Smooth muscle cell (in vitro differentiated cells): ENCODE measurements at regions not wholly inside any gene's neighbourhood (a gene's known extent, or its start where the extent isn't known, plus 50 kb on each side); places are given as distances from the start of the nearest gene placed in this dataset.

Experiments used
- DNase-seq: peaks from one replicate; lab custom pipeline; 2025; ENCODE audit not compliant: unreplicated experiment; lab: John Stamatoyannopoulos, UW
- H2AFZ ChIP-seq: fragments of 200-600 bp; sonication (generic); 2 replicates; pipeline ENCODE4 v1.6.0; 2016; ENCODE audit warnings: antibody characterized with exemption, low read depth, mild to moderate bottlenecking
- H3F3A ChIP-seq: fragments of 200-600 bp; sonication (generic); 2 replicates; pipeline ENCODE4 v1.6.0; 2017; ENCODE audit warnings: antibody characterized with exemption, low read depth
- H3K27ac ChIP-seq: fragments of 200-600 bp; sonication (generic); 2 replicates; pipeline ENCODE4 v1.5.1; 2016; ENCODE audit warnings: low read depth, mild to moderate bottlenecking
- H3K27me3 ChIP-seq: fragments of 200-600 bp; sonication (generic); 2 replicates; pipeline ENCODE4 v1.6.1; 2016; ENCODE audit warnings: low read depth, mild to moderate bottlenecking
- H3K36me3 ChIP-seq: fragments of 200-600 bp; sonication (generic); 2 replicates; pipeline ENCODE4 v1.5.1; 2016; ENCODE audit warnings: low read depth
- H3K4me1 ChIP-seq: fragments of 200-600 bp; sonication (generic); 2 replicates; pipeline ENCODE4 v1.5.1; 2016; ENCODE audit warnings: low read depth
- H3K4me2 ChIP-seq: fragments of 200-600 bp; sonication (generic); 2 replicates; pipeline ENCODE4 v1.6.0; 2016; ENCODE audit warnings: mild to moderate bottlenecking
- H3K4me3 ChIP-seq: fragments of 200-600 bp; sonication (generic); 2 replicates; pipeline ENCODE4 v1.5.1; 2016; ENCODE audit warnings: mild to moderate bottlenecking
- H3K79me2 ChIP-seq: fragments of 200-600 bp; sonication (generic); 2 replicates; pipeline ENCODE4 v1.6.0; 2016; ENCODE audit warnings: low read depth, mild to moderate bottlenecking
- H3K9ac ChIP-seq: fragments of 200-600 bp; sonication (generic); 2 replicates; pipeline ENCODE4 v1.6.0; 2016; ENCODE audit warnings: low read depth
- H3K9me3 ChIP-seq: fragments of 200-600 bp; sonication (generic); replicated peaks from 2 replicates; pipeline ENCODE4 v1.5.1; 2016; ENCODE audit warnings: low read depth
- H4K20me1 ChIP-seq: fragments of 200-600 bp; sonication (generic); 2 replicates; pipeline ENCODE4 v1.6.0; 2016; ENCODE audit warnings: low read depth
- WGBS: methylation state at CpG from one replicate; pipeline ENCODE4 v1.1.7; 2016; ENCODE audit warnings: low lambda C conversion rate; 5-methylcytosine and 5-hydroxymethylcytosine counted together
- TF ChIP-seq, protein P1 (sequence below): fragments of 200-600 bp; sonication (generic); IDR thresholded peaks from 2 replicates; pipeline ENCODE4 v1.5.1; 2017; ENCODE audit warnings: borderline replicate concordance, mild to moderate bottlenecking, antibody characterized with exemption; ENCODE audit not compliant: insufficient read depth, poor library complexity, severe bottlenecking

GRCh38 chr7:130880668-130881067 is 146.7 kb upstream of the KLF14 start:
- Histone ChIP-seq H3K4me2 (no peak overlapping the region), H3K4me3 (no peak overlapping the region), H3K9ac (no peak overlapping the region), H3K9me3 (no peaks in the 10 kb centered on the region), H3K27me3 (no peaks in the 10 kb centered on the region), H4K20me1 (peaks cover 23% of the 10 kb centered on the region), H3K36me3 (peaks cover 14% of the 10 kb centered on the region), H3F3A (peaks cover 8% of the 10 kb centered on the region), H3K79me2 (peaks cover 6% of the 10 kb centered on the region), H3K4me1 (peaks cover 14% of the 10 kb centered on the region), H2AFZ (no peak overlapping the region), H3K27ac (no peak overlapping the region)
- DNase-seq = no peak
- TF ChIP-seq, protein P1, sequence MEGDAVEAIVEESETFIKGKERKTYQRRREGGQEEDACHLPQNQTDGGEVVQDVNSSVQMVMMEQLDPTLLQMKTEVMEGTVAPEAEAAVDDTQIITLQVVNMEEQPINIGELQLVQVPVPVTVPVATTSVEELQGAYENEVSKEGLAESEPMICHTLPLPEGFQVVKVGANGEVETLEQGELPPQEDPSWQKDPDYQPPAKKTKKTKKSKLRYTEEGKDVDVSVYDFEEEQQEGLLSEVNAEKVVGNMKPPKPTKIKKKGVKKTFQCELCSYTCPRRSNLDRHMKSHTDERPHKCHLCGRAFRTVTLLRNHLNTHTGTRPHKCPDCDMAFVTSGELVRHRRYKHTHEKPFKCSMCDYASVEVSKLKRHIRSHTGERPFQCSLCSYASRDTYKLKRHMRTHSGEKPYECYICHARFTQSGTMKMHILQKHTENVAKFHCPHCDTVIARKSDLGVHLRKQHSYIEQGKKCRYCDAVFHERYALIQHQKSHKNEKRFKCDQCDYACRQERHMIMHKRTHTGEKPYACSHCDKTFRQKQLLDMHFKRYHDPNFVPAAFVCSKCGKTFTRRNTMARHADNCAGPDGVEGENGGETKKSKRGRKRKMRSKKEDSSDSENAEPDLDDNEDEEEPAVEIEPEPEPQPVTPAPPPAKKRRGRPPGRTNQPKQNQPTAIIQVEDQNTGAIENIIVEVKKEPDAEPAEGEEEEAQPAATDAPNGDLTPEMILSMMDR = no peak
- 96% methylated on average over 5 of the region's 5 CpGs for WGBS

GRCh38 chr7:130881091-130881798 is 147.2 kb upstream of the KLF14 start:
- no peak overlapping the region for H3K9ac ChIP-seq
- H3K79me2 ChIP-seq = peaks cover 11% of the 10 kb centered on the region
- no peak overlapping the region for H3K4me2 ChIP-seq
- H3K4me3 ChIP-seq = no peak overlapping the region
- peaks cover 9% of the 10 kb centered on the region for H3F3A ChIP-seq
- peaks cover 18% of the 10 kb centered on the region for H3K4me1 ChIP-seq
- H3K36me3 ChIP-seq = peaks cover 14% of the 10 kb centered on the region
- no peak overlapping the region for H2AFZ ChIP-seq
- H4K20me1 ChIP-seq = peaks cover 18% of the 10 kb centered on the region
- DNase-seq = no peak
- TF ChIP-seq, protein P1 = no peak
- H3K27me3 ChIP-seq = no peaks in the 10 kb centered on the region
- WGBS = 87% methylated on average over 3 of the region's 3 CpGs
- H3K9me3 ChIP-seq = no peaks in the 10 kb centered on the region
- no peak overlapping the region for H3K27ac ChIP-seq

DNA sequence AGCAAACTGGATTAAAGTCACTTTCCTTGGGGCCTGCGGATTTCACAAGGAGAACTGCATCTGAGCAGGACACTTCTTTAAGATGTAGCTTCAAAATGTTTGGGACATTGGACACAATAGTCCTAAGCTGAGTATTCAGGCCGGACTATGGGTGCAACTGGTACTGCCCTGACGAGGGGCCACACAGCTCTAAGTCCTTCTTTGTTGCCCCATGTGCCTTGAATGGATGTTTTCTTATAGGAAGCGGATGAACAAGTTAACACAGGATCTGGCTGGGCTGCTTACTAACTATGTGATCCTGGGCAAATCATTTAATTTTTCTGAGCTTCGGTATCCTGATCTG is 147.8 kb upstream of the KLF14 start:
- no peak for DNase-seq
- Histone ChIP-seq H2AFZ (no peak overlapping the region), H3K4me3 (no peak overlapping the region), H3K9ac (no peak overlapping the region), H3K27me3 (no peaks in the 10 kb centered on the region), H3K36me3 (peaks cover 14% of the 10 kb centered on the region), H3K27ac (no peak overlapping the region), H3K79me2 (peaks cover 12% of the 10 kb centered on the region), H3K4me1 (peaks cover 23% of the 10 kb centered on the region), H4K20me1 (peaks cover 13% of the 10 kb centered on the region), H3K4me2 (no peak overlapping the region), H3F3A (peaks cover 13% of the 10 kb centered on the region), H3K9me3 (no peaks in the 10 kb centered on the region)
- TF ChIP-seq, protein P1 = no peak
- 84% methylated on average over 5 of the region's 5 CpGs for WGBS

DNA sequence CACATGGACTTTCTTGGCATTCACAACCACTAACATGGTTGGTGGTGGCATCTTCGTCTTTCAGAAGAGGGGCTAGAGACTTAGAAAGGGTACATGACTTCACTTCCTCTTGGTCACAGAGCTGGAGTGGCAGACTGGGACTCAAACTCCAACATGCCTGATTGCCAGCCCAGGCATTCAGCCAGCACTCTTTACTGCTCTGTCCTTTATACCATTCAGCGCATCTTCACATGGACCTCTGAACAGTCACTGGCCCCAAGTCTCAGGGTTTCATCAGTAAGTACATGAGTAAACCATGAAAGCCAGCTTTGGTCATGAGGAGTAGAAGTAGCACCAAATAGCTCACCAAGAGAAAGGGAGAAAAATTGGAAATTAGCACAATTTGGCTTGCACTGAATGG is 148.4 kb upstream of the KLF14 start:
- H3K79me2 ChIP-seq = peaks cover 10% of the 10 kb centered on the region
- no peak overlapping the region for H2AFZ ChIP-seq
- no peak overlapping the region for H3K4me3 ChIP-seq
- DNase-seq = no peak
- H3K27me3 ChIP-seq = no peaks in the 10 kb centered on the region
- peaks cover 7% of the 10 kb centered on the region for H4K20me1 ChIP-seq
- no peak overlapping the region for H3K27ac ChIP-seq
- H3K9me3 ChIP-seq = no peaks in the 10 kb centered on the region
- WGBS = 97% methylated on average over 2 of the region's 2 CpGs
- H3K4me1 ChIP-seq = peaks cover 26% of the 10 kb centered on the region
- no peak overlapping the region for H3K4me2 ChIP-seq
- TF ChIP-seq, protein P1 = no peak
- H3K36me3 ChIP-seq = peaks cover 10% of the 10 kb centered on the region
- no peak overlapping the region for H3K9ac ChIP-seq
- peaks cover 16% of the 10 kb centered on the region for H3F3A ChIP-seq
